H9 (cell line): ENCODE measurements at regions not wholly inside any gene's neighbourhood (a gene's known extent, or its start where the extent isn't known, plus 50 kb on each side); places are given as distances from the start of the nearest gene placed in this dataset.

Source experiments
- DNase-seq: peaks from one replicate; pipeline ENCODE4 v3.0.0-alpha.2; 2017
- H2AFZ ChIP-seq: one replicate; pipeline ENCODE4 v1.6.1; 2013; ENCODE audit warnings: mild to moderate bottlenecking, low read length, control low read depth, moderate library complexity
- H2AK5ac ChIP-seq: 2 replicates; pipeline ENCODE4 v1.6.1; 2013; ENCODE audit warnings: low read length, control low read depth, mixed read lengths; ENCODE audit not compliant: insufficient read length
- H2BK120ac ChIP-seq: one replicate; pipeline ENCODE4 v1.6.1; 2013; ENCODE audit warnings: low read depth, mild to moderate bottlenecking, low read length, control low read depth, inconsistent platforms; ENCODE audit not compliant: poor library complexity, severe bottlenecking
- H2BK12ac ChIP-seq: 2 replicates; pipeline ENCODE4 v1.6.1; 2013; ENCODE audit warnings: low read length, control low read depth, mixed read lengths, low read depth; ENCODE audit not compliant: insufficient read length
- H2BK15ac ChIP-seq: 2 replicates; pipeline ENCODE4 v1.6.1; 2013; ENCODE audit warnings: low read depth, low read length, control low read depth
- H2BK20ac ChIP-seq: one replicate; pipeline ENCODE4 v1.6.1; 2013; ENCODE audit warnings: low read depth, mild to moderate bottlenecking, low read length, control low read depth, inconsistent platforms; ENCODE audit not compliant: poor library complexity, severe bottlenecking
- H2BK5ac ChIP-seq: 2 replicates; pipeline ENCODE4 v1.6.1; 2013; ENCODE audit warnings: low read length, control low read depth, mixed read lengths; ENCODE audit not compliant: insufficient read length
- H3K14ac ChIP-seq: 2 replicates; pipeline ENCODE4 v1.6.1; 2013; ENCODE audit warnings: low read length, control low read depth; ENCODE audit not compliant: insufficient read depth
- H3K18ac ChIP-seq: 2 replicates; pipeline ENCODE4 v1.6.1; 2013; ENCODE audit warnings: low read depth, mild to moderate bottlenecking, mixed read lengths, low read length, control low read depth; ENCODE audit not compliant: insufficient read length
- H3K23ac ChIP-seq: 2 replicates; pipeline ENCODE4 v1.6.1; 2013; ENCODE audit warnings: low read length, control low read depth, mixed read lengths, low read depth; ENCODE audit not compliant: insufficient read length
- H3K23me2 ChIP-seq: 2 replicates; pipeline ENCODE4 v1.6.1; 2013; ENCODE audit warnings: low read depth, mild to moderate bottlenecking, mixed read lengths, low read length, control low read depth; ENCODE audit not compliant: insufficient read length, poor library complexity, severe bottlenecking
- H3K27ac ChIP-seq: 2 replicates; pipeline ENCODE4 v1.5.1; 2013; ENCODE audit warnings: low read length, control low read depth, mixed read lengths, low read depth; ENCODE audit not compliant: insufficient read length
- H3K27me3 ChIP-seq: 2 replicates; pipeline ENCODE4 v1.6.1; 2013; ENCODE audit warnings: low read length, control low read depth, inconsistent platforms; ENCODE audit not compliant: insufficient read depth
- H3K4ac ChIP-seq: 2 replicates; pipeline ENCODE4 v1.6.1; 2013; ENCODE audit warnings: low read depth, mild to moderate bottlenecking, control low read depth, inconsistent platforms, low read length, moderate library complexity
- H3K4me1 ChIP-seq: 2 replicates; pipeline ENCODE4 v1.6.1; 2013; ENCODE audit warnings: low read length, control low read depth, inconsistent platforms; ENCODE audit not compliant: insufficient read depth
- H3K4me2 ChIP-seq: 2 replicates; pipeline ENCODE4 v1.6.1; 2013; ENCODE audit warnings: low read length, control low read depth, mixed read lengths; ENCODE audit not compliant: insufficient read length, insufficient read depth
- H3K56ac ChIP-seq: 2 replicates; pipeline ENCODE4 v1.6.1; 2013; ENCODE audit warnings: low read depth, mild to moderate bottlenecking, mixed read lengths, low read length, control low read depth; ENCODE audit not compliant: insufficient read length
- H3K79me1 ChIP-seq: 2 replicates; pipeline ENCODE4 v1.6.1; 2013; ENCODE audit warnings: low read depth, mild to moderate bottlenecking, moderate library complexity, low read length, control low read depth, inconsistent platforms; ENCODE audit not compliant: insufficient read depth, poor library complexity, severe bottlenecking
- H3K79me2 ChIP-seq: 2 replicates; pipeline ENCODE4 v1.6.1; 2013; ENCODE audit warnings: low read length, control low read depth, inconsistent platforms; ENCODE audit not compliant: insufficient read depth
- H3K9ac ChIP-seq: 2 replicates; pipeline ENCODE4 v1.6.1; 2013; ENCODE audit warnings: low read length, control low read depth, mixed read lengths; ENCODE audit not compliant: insufficient read length; ENCODE audit errors: extremely low read depth
- H3K9me3 ChIP-seq: one replicate; pipeline ENCODE4 v1.6.1; 2013; ENCODE audit warnings: low read depth, low read length, inconsistent platforms; ENCODE audit not compliant: control insufficient read depth
- H3T11ph ChIP-seq: one replicate; pipeline ENCODE4 v1.6.1; 2013; ENCODE audit warnings: mild to moderate bottlenecking, low read length, control low read depth, inconsistent platforms
- H4K20me1 ChIP-seq: one replicate; pipeline ENCODE4 v1.6.1; 2013; ENCODE audit not compliant: control insufficient read depth, insufficient read length, insufficient read depth
- H4K5ac ChIP-seq: 2 replicates; pipeline ENCODE4 v1.6.1; 2013; ENCODE audit warnings: low read depth, mild to moderate bottlenecking, mixed read lengths, low read length, control low read depth; ENCODE audit not compliant: insufficient read length
- H4K8ac ChIP-seq: replicated peaks from 2 replicates; pipeline ENCODE4 v1.6.1; 2013; ENCODE audit warnings: low read length, control low read depth, mixed read lengths, low read depth; ENCODE audit not compliant: insufficient read length
- H4K91ac ChIP-seq: 2 replicates; pipeline ENCODE4 v1.6.1; 2013; ENCODE audit warnings: low read depth, mild to moderate bottlenecking, moderate library complexity, mixed read lengths, low read length, control low read depth; ENCODE audit not compliant: insufficient read length
- H3K27ac Mint-ChIP-seq, 3 experiments: 2 replicates in 2 of 3; 3 replicates in 1 of 3; pipeline ENCODE4 v1.8.0; 2020 to 2021; ENCODE audit warnings: mixed read lengths in 3 of 3, mild to moderate bottlenecking in 1 of 3, moderate library complexity in 1 of 3
- H3K27me3 Mint-ChIP-seq: 2 replicates; pipeline ENCODE4 v1.8.0; 2021; ENCODE audit warnings: low read depth, mild to moderate bottlenecking, moderate library complexity, mixed read lengths
- H3K36me3 Mint-ChIP-seq, 3 experiments: 2 replicates in 2 of 3; 3 replicates in 1 of 3; pipeline ENCODE4 v1.8.0; 2020 to 2021; ENCODE audit warnings: low read depth in 3 of 3, mixed read lengths in 3 of 3; ENCODE audit not compliant: insufficient read depth in 1 of 3
- H3K4me1 Mint-ChIP-seq, 2 experiments: 2 replicates each; pipeline ENCODE4 v1.8.0; 2020; ENCODE audit warnings: mixed read lengths in 2 of 2
- H3K4me3 Mint-ChIP-seq, 2 experiments: 2 replicates in 1 of 2; 3 replicates in 1 of 2; pipeline ENCODE4 v1.8.0; 2020 to 2021; ENCODE audit warnings: mild to moderate bottlenecking in 2 of 2, mixed read lengths in 2 of 2, moderate library complexity in 1 of 2
- H3K9me3 Mint-ChIP-seq, 2 experiments: 2 replicates in 1 of 2; 3 replicates in 1 of 2; pipeline ENCODE4 v1.8.0; 2020; ENCODE audit warnings: mild to moderate bottlenecking in 2 of 2, mixed read lengths in 2 of 2, moderate library complexity in 1 of 2
- CTCF ChIP-seq: fragments of 200-600 bp; sonication (generic); conservative IDR thresholded peaks from 3 replicates; pipeline ENCODE4 v1.8.0; 2021; ENCODE audit warnings: antibody characterized with exemption, mild to moderate bottlenecking
- WGBS: extraction: QIAGEN DNeasy Blood & Tissue Kit; methylation state at CpG from one replicate; pipeline ENCODE4 v1.1.7; 2013; ENCODE audit warnings: missing lambda C conversion rate, low lambda C conversion rate, mixed read lengths; ENCODE audit not compliant: insufficient read length; ENCODE audit errors: extremely low coverage; 5-methylcytosine and 5-hydroxymethylcytosine counted together

GRCh38 chr6:72547020-72547419, 74.8 kb upstream of the KCNQ5 start:
- no peak overlapping the region for H3K14ac ChIP-seq
- no peak overlapping the region for H3K27ac ChIP-seq
- no peak overlapping the region for H2AK5ac ChIP-seq
- no peak overlapping the region for H3K56ac ChIP-seq
- no peaks in the 10 kb centered on the region for H3K27me3 ChIP-seq
- H2BK120ac ChIP-seq = no peak overlapping the region
- H2BK12ac ChIP-seq = no peak overlapping the region
- no peak overlapping the region for H2BK15ac ChIP-seq
- H4K20me1 ChIP-seq = no peaks in the 10 kb centered on the region
- no peak overlapping the region for H3T11ph ChIP-seq
- DNase-seq = no peak
- no CpG with 5 or more reads among the region's 3 CpGs for WGBS
- H3K27ac Mint-ChIP-seq = no peak overlapping the region
- no peaks in the 10 kb centered on the region for H3K36me3 Mint-ChIP-seq
- no peak overlapping the region for H4K5ac ChIP-seq
- no peak overlapping the region for H2BK20ac ChIP-seq
- no peak overlapping the region for H4K91ac ChIP-seq
- no peak overlapping the region for H2BK5ac ChIP-seq
- H2AFZ ChIP-seq = no peak overlapping the region
- H3K79me2 ChIP-seq = no peaks in the 10 kb centered on the region
- H3K18ac ChIP-seq = no peak overlapping the region
- TF ChIP-seq CTCF = no peak
- H3K4me1 Mint-ChIP-seq = peaks cover 8 to 9% of the 10 kb centered on the region in 2 experiments
- no peaks in the 10 kb centered on the region; a peak in 1 of 5 replicates for H3K9me3 Mint-ChIP-seq
- no peaks in the 10 kb centered on the region for H3K4me1 ChIP-seq
- H3K79me1 ChIP-seq = no peaks in the 10 kb centered on the region
- H3K23ac ChIP-seq = no peak overlapping the region
- H4K8ac ChIP-seq = no peak overlapping the region
- H3K4me2 ChIP-seq = no peak overlapping the region
- no peak overlapping the region for H3K4me3 Mint-ChIP-seq
- H3K27me3 Mint-ChIP-seq = no peaks in the 10 kb centered on the region
- no peaks in the 10 kb centered on the region for H3K9me3 ChIP-seq
- H3K4ac ChIP-seq = no peak overlapping the region
- H3K9ac ChIP-seq = no peak overlapping the region
- no peaks in the 10 kb centered on the region for H3K23me2 ChIP-seq
